ENCODE measurements at regions not wholly inside any gene's neighbourhood (a gene's known extent, or its start where the extent isn't known, plus 50 kb on each side); places are given as distances from the start of the nearest gene placed in this dataset.

DNA sequence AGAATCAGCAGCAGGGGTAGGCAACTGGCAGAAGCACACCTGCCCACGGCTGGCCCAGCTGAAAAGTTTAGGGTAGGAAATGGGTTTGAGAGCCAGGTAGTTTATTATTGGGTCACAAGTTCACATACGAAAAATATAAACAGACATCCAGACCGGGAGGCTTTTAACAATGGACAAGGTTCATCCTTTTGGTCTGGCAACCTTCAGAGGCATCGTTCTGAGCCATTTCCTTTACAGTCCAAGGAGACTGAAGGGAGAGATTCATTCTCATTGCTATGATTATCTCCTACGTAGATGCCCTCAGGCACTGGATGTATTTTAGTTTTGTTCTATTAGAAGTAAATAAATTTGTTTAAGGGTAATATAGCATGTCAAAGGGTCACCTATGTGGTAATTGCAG is 248.0 kb upstream of the THBS1 start:
- TF ChIP-seq, protein P1, sequence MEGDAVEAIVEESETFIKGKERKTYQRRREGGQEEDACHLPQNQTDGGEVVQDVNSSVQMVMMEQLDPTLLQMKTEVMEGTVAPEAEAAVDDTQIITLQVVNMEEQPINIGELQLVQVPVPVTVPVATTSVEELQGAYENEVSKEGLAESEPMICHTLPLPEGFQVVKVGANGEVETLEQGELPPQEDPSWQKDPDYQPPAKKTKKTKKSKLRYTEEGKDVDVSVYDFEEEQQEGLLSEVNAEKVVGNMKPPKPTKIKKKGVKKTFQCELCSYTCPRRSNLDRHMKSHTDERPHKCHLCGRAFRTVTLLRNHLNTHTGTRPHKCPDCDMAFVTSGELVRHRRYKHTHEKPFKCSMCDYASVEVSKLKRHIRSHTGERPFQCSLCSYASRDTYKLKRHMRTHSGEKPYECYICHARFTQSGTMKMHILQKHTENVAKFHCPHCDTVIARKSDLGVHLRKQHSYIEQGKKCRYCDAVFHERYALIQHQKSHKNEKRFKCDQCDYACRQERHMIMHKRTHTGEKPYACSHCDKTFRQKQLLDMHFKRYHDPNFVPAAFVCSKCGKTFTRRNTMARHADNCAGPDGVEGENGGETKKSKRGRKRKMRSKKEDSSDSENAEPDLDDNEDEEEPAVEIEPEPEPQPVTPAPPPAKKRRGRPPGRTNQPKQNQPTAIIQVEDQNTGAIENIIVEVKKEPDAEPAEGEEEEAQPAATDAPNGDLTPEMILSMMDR (IDR thresholded peaks at IDR 0.05; ENCODE audit: low read depth, low read length), result no peak
- no peak for DNase-seq (ENCODE audit: low read depth in 2 of 2)
- H3K4me3 ChIP-seq (replicated peaks in 1 of 2; ENCODE audit: low read depth in 2 of 2, low read length in 2 of 2), result no peak overlapping the region

- no peak for DNase-seq (ENCODE audit: low read depth in 2 of 2)
- TF ChIP-seq, protein P1 (IDR thresholded peaks at IDR 0.05; ENCODE audit: low read depth, low read length), result no peak
- H3K4me3 ChIP-seq (replicated peaks in 1 of 2; ENCODE audit: low read depth in 2 of 2, low read length in 2 of 2), result no peak overlapping the region
Observed at GRCh38 chr15:39333393-39333792, 247.5 kb upstream of the THBS1 start.

DNA sequence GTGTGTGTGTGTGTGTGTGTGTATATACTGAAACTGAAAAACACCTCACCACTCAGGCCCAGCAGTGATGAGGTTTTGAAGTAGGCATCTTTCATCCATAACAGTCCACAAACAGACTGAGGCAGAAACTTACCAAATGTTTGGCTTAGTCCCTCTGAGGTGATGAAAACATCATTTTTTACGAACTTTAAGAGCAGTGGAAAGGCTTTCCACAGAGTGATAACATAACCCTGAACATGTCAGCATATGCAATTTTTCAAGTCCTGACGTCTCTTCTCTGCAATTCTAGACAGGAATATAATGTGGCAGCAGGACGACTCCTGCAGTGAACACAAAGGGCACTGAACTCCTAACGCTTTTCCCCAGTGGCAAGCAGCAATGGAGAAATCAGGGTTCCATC is 247.0 kb upstream of the THBS1 start:
- no peak for DNase-seq (ENCODE audit: low read depth in 2 of 2)
- TF ChIP-seq, protein P1 (IDR thresholded peaks at IDR 0.05; ENCODE audit: low read depth, low read length), result no peak
- no peak overlapping the region for H3K4me3 ChIP-seq (replicated peaks in 1 of 2; ENCODE audit: low read depth in 2 of 2, low read length in 2 of 2)

GRCh38 chr15:39336926-39337325 is 244.0 kb upstream of the THBS1 start:
- no peak overlapping the region for H3K4me3 ChIP-seq (replicated peaks in 1 of 2; ENCODE audit: low read depth in 2 of 2, low read length in 2 of 2)
- DNase-seq (ENCODE audit: low read depth in 2 of 2), result peak; percentile 10 to 28
- TF ChIP-seq, protein P1 (IDR thresholded peaks at IDR 0.05; ENCODE audit: low read depth, low read length), result no peak

- DNase-seq (ENCODE audit: low read depth in 2 of 2), result no peak
- no peak overlapping the region for H3K4me3 ChIP-seq (replicated peaks in 1 of 2; ENCODE audit: low read depth in 2 of 2, low read length in 2 of 2)
- TF ChIP-seq, protein P1 (IDR thresholded peaks at IDR 0.05; ENCODE audit: low read depth, low read length), result no peak
Observed at GRCh38 chr15:39338251-39338650, 242.6 kb upstream of the THBS1 start.

- no peak for DNase-seq (ENCODE audit: low read depth in 2 of 2)
- TF ChIP-seq, protein P1 (IDR thresholded peaks at IDR 0.05; ENCODE audit: low read depth, low read length), result no peak
- H3K4me3 ChIP-seq (replicated peaks in 1 of 2; ENCODE audit: low read depth in 2 of 2, low read length in 2 of 2), result no peak overlapping the region
Observed at GRCh38 chr15:39340903-39341645, 239.8 kb upstream of the THBS1 start.

Measured in cardiac fibroblast (primary cell).